Astrocyte (in vitro differentiated cells and primary cell): ENCODE measurements at regions not wholly inside any gene's neighbourhood (a gene's known extent, or its start where the extent isn't known, plus 50 kb on each side); places are given as distances from the start of the nearest gene placed in this dataset.

Source experiments
- DNase-seq: peaks from one replicate; pipeline ENCODE4 v3.0.0-alpha.2; 2010; ENCODE audit warnings: low read depth
- FAIRE-seq: peaks from 2 replicates; lab custom pipeline; 2011; peaks lifted over from hg19 to GRCh38; lab: Jason Lieb, UNC
- H2AFZ ChIP-seq: 2 replicates; pipeline ENCODE4 v1.6.0; 2012; ENCODE audit warnings: low read depth, low read length, inconsistent platforms
- H3K27ac ChIP-seq: 2 replicates; pipeline ENCODE4 v1.5.1; 2011; ENCODE audit warnings: low read depth, low read length, inconsistent platforms
- H3K27me3 ChIP-seq: 2 replicates; pipeline ENCODE4 v1.6.0; 2011; ENCODE audit warnings: low read length, inconsistent platforms; ENCODE audit not compliant: insufficient read depth
- H3K36me3 ChIP-seq: 2 replicates; pipeline ENCODE4 v1.5.1; 2011; ENCODE audit warnings: low read length, inconsistent platforms; ENCODE audit not compliant: insufficient read depth
- H3K4me1 ChIP-seq: 2 replicates; pipeline ENCODE4 v1.5.1; 2011; ENCODE audit warnings: low read length, inconsistent platforms; ENCODE audit not compliant: insufficient read depth
- H3K4me2 ChIP-seq: 2 replicates; pipeline ENCODE4 v1.6.0; 2012; ENCODE audit warnings: low read length, inconsistent platforms
- H3K4me3 ChIP-seq: 2 replicates; pipeline ENCODE4 v1.5.1; 2011; ENCODE audit warnings: low read depth, mild to moderate bottlenecking, low read length, inconsistent platforms; ENCODE audit not compliant: insufficient read depth
- H3K79me2 ChIP-seq: 2 replicates; pipeline ENCODE4 v1.6.0; 2012; ENCODE audit warnings: mild to moderate bottlenecking, low read length, inconsistent platforms; ENCODE audit not compliant: insufficient read depth
- H3K9ac ChIP-seq: 2 replicates; pipeline ENCODE4 v1.6.0; 2012; ENCODE audit warnings: mild to moderate bottlenecking, low read length, inconsistent platforms
- H3K9me3 ChIP-seq: 2 replicates; pipeline ENCODE4 v1.5.1; 2012; ENCODE audit warnings: low read depth, mild to moderate bottlenecking, low read length, inconsistent platforms; ENCODE audit not compliant: insufficient read depth
- H4K20me1 ChIP-seq: 2 replicates; pipeline ENCODE4 v1.6.0; 2012; ENCODE audit warnings: low read length, inconsistent platforms; ENCODE audit not compliant: insufficient read depth
- H3K27ac Mint-ChIP-seq: one replicate; pipeline ENCODE4 v1.8.0; 2021; ENCODE audit warnings: mild to moderate bottlenecking, mixed read lengths; ENCODE audit not compliant: unreplicated experiment
- H3K27me3 Mint-ChIP-seq: one replicate; pipeline ENCODE4 v1.8.0; 2021; ENCODE audit warnings: low read depth, mixed read lengths; ENCODE audit not compliant: unreplicated experiment
- H3K36me3 Mint-ChIP-seq: one replicate; pipeline ENCODE4 v1.8.0; 2021; ENCODE audit warnings: low read depth, mixed read lengths; ENCODE audit not compliant: unreplicated experiment
- H3K4me1 Mint-ChIP-seq: one replicate; pipeline ENCODE4 v1.8.0; 2021; ENCODE audit warnings: low read depth, mixed read lengths; ENCODE audit not compliant: unreplicated experiment
- H3K4me3 Mint-ChIP-seq: one replicate; pipeline ENCODE4 v1.8.0; 2021; ENCODE audit warnings: mild to moderate bottlenecking, moderate library complexity, mixed read lengths; ENCODE audit not compliant: unreplicated experiment
- H3K9me3 Mint-ChIP-seq: one replicate; pipeline ENCODE4 v1.8.0; 2021; ENCODE audit warnings: mild to moderate bottlenecking, mixed read lengths; ENCODE audit not compliant: unreplicated experiment
- EZH2 ChIP-seq: IDR thresholded peaks from 2 replicates; pipeline ENCODE4 v1.6.1; 2012; ENCODE audit warnings: mild to moderate bottlenecking, low read length, inconsistent platforms; ENCODE audit not compliant: insufficient read depth
- TF ChIP-seq, protein P1 (sequence below): IDR thresholded peaks from 2 replicates; pipeline ENCODE4 v1.5.1; 2011; ENCODE audit warnings: low read depth, mild to moderate bottlenecking, inconsistent platforms, low read length, moderate library complexity; ENCODE audit not compliant: insufficient read depth

DNA sequence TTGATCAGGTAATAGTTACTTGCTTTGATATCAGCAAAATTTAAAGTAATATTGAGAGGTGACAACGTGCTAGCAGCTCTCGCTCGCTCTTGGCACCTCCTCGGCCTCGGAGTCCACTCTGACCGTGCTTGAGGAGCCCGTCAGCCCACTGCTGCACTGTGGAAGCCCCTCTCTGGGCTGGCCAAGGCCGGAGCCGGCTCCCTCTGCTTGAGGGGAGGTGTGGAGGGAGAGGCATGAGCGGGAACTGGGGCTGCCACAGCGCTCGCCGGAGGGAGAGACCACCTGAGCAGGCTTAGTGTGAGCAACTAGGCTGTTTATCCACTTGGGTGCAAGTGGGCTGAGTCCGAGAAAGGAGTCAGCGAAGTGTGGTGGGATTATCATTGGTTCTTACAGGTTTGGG lies 455.7 kb upstream of the PCDH7 start:
- H3K27ac Mint-ChIP-seq, result no peak overlapping the region
- Histone ChIP-seq H2AFZ (no peak overlapping the region), H3K36me3 (no peaks in the 10 kb centered on the region), H3K9me3 (no peaks in the 10 kb centered on the region), H3K4me3 (no peak overlapping the region), H3K4me1 (no peaks in the 10 kb centered on the region), H3K79me2 (no peaks in the 10 kb centered on the region), H3K4me2 (no peak overlapping the region), H3K27me3 (no peaks in the 10 kb centered on the region), H4K20me1 (no peaks in the 10 kb centered on the region), H3K9ac (no peak overlapping the region), H3K27ac (no peak overlapping the region)
- no peaks in the 10 kb centered on the region for H3K9me3 Mint-ChIP-seq
- no peaks in the 10 kb centered on the region for H3K4me1 Mint-ChIP-seq
- no peak overlapping the region for H3K4me3 Mint-ChIP-seq
- no peaks in the 10 kb centered on the region for H3K27me3 Mint-ChIP-seq
- no peaks in the 10 kb centered on the region for H3K36me3 Mint-ChIP-seq
- TF ChIP-seq EZH2, result no peak
- TF ChIP-seq, protein P1, sequence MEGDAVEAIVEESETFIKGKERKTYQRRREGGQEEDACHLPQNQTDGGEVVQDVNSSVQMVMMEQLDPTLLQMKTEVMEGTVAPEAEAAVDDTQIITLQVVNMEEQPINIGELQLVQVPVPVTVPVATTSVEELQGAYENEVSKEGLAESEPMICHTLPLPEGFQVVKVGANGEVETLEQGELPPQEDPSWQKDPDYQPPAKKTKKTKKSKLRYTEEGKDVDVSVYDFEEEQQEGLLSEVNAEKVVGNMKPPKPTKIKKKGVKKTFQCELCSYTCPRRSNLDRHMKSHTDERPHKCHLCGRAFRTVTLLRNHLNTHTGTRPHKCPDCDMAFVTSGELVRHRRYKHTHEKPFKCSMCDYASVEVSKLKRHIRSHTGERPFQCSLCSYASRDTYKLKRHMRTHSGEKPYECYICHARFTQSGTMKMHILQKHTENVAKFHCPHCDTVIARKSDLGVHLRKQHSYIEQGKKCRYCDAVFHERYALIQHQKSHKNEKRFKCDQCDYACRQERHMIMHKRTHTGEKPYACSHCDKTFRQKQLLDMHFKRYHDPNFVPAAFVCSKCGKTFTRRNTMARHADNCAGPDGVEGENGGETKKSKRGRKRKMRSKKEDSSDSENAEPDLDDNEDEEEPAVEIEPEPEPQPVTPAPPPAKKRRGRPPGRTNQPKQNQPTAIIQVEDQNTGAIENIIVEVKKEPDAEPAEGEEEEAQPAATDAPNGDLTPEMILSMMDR, result no peak
- no peak for FAIRE-seq
- no peak for DNase-seq

DNA sequence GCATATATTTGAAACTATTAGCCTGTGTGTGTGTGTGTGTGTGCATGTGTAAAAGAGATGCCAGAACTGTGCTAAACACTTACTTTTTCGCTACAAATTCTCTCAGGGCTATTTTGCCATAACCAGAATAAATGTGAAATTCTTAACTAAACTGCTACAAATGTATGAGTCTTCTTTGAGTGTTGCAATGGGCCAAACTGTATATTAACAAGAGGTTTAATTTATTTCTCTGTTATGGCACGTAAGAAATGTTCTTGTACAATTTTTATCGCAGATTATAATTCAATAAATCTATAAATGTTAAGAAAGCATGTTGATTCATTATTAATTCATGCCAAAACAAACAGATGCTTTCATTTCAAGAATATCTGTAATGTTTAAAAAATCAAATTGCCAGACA lies 454.5 kb upstream of the PCDH7 start:
- Histone ChIP-seq H2AFZ (no peak overlapping the region), H3K36me3 (no peaks in the 10 kb centered on the region), H3K9ac (no peak overlapping the region), H3K4me3 (no peak overlapping the region), H3K27ac (no peak overlapping the region), H3K4me1 (no peaks in the 10 kb centered on the region), H3K79me2 (no peaks in the 10 kb centered on the region), H3K27me3 (no peaks in the 10 kb centered on the region), H4K20me1 (no peaks in the 10 kb centered on the region), H3K9me3 (no peaks in the 10 kb centered on the region), H3K4me2 (no peak overlapping the region)
- FAIRE-seq, result no peak
- Mint-ChIP-seq H3K27ac (no peak overlapping the region), H3K4me3 (no peak overlapping the region), H3K36me3 (no peaks in the 10 kb centered on the region), H3K27me3 (no peaks in the 10 kb centered on the region), H3K4me1 (no peaks in the 10 kb centered on the region), H3K9me3 (no peaks in the 10 kb centered on the region)
- TF ChIP-seq, protein P1, result no peak
- TF ChIP-seq EZH2, result no peak
- no peak for DNase-seq

DNA sequence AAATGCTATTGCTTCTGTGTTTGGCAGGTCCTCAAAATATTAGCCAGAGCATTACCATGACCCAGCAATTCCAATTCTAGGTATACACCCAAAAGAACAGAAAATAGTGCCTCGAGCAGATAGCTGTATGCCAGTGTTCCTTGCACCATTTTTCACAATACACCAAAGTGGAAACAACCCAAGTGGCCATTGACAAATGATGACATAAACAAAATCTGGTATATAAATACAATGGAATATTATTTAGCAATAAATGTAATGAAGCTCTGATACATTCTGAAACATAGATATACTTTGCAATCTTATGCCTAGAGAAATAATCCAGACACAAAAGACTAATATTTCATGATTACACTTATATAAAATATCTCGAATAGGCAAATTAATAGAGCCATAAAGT lies 451.8 kb upstream of the PCDH7 start:
- Histone ChIP-seq H3K36me3 (no peaks in the 10 kb centered on the region), H3K4me3 (no peak overlapping the region), H3K27ac (no peak overlapping the region), H3K9me3 (peaks cover 2% of the 10 kb centered on the region), H4K20me1 (no peaks in the 10 kb centered on the region), H3K27me3 (no peaks in the 10 kb centered on the region), H3K9ac (no peak overlapping the region), H2AFZ (no peak overlapping the region), H3K79me2 (no peaks in the 10 kb centered on the region), H3K4me1 (no peaks in the 10 kb centered on the region), H3K4me2 (no peak overlapping the region)
- Mint-ChIP-seq H3K27ac (no peak overlapping the region), H3K4me3 (no peak overlapping the region), H3K36me3 (no peaks in the 10 kb centered on the region), H3K4me1 (no peaks in the 10 kb centered on the region), H3K27me3 (no peaks in the 10 kb centered on the region), H3K9me3 (peaks cover 2% of the 10 kb centered on the region)
- DNase-seq (no peak), FAIRE-seq (no peak)
- no peak for TF ChIP-seq EZH2
- TF ChIP-seq, protein P1, result no peak
